ENCODE measurements at regions not wholly inside any gene's neighbourhood (a gene's known extent, or its start where the extent isn't known, plus 50 kb on each side); places are given as distances from the start of the nearest gene placed in this dataset.

GRCh38 chr2:2859732-2860131 is 517.9 kb downstream of the EIPR1 start:
- DNase-seq (ENCODE audit: low read depth in 1 of 2, low spot score in 2 of 2): no peak
- Histone ChIP-seq H3K79me1 (ENCODE audit: low read depth, low read length) (no peaks in the 10 kb centered on the region), H3K9me3 (ENCODE audit: insufficient read depth in 2 of 2, low read depth in 1 of 2, low read length in 1 of 2) (peaks cover 7 to 8% of the 10 kb centered on the region in 2 experiments; a peak in 3 of 4 replicates), H2BK20ac (ENCODE audit: low read length) (no peak overlapping the region), H4K20me1 (replicated peaks in 1 of 2; ENCODE audit: control insufficient read depth in 1 of 2, insufficient read depth in 2 of 2, low read length in 2 of 2) (no peaks in the 10 kb centered on the region), H3K36me3 (ENCODE audit: control insufficient read depth in 2 of 4, insufficient read depth in 4 of 4, low read length in 3 of 4) (no peaks in the 10 kb centered on the region), H2BK120ac (replicated peaks; ENCODE audit: low read depth, low read length) (no peak overlapping the region), H3K4me3 (ENCODE audit: extremely low read depth in 1 of 4, insufficient read depth in 2 of 4, low read depth in 3 of 4, low read length in 4 of 4) (no peak overlapping the region), H3K27me3 (replicated peaks in 1 of 4; ENCODE audit: control insufficient read depth in 3 of 4, extremely low read depth in 1 of 4, insufficient read depth in 3 of 4, low read length in 3 of 4) (no peaks in the 10 kb centered on the region), H4K91ac (replicated peaks; ENCODE audit: insufficient read length, low read length) (no peak overlapping the region), H3K27ac (ENCODE audit: low read depth, low read length) (no peak overlapping the region), H2BK5ac (ENCODE audit: low read depth, low read length) (no peak overlapping the region), H3K79me2 (ENCODE audit: control insufficient read depth in 1 of 2, insufficient read depth in 2 of 2, low read length in 2 of 2) (no peaks in the 10 kb centered on the region), H3K23ac (ENCODE audit: insufficient read length) (no peak overlapping the region), H3K4ac (replicated peaks; ENCODE audit: insufficient read length, low read depth, low read length) (no peak overlapping the region), H3K4me2 (ENCODE audit: insufficient read depth in 1 of 2, low read depth in 2 of 2, low read length in 2 of 2) (no peak overlapping the region), H3K14ac (ENCODE audit: insufficient read length) (no peak overlapping the region), H3K9ac (replicated peaks in 1 of 4; ENCODE audit: extremely low read depth in 1 of 4, low read depth in 3 of 4, low read length in 3 of 4) (no peak overlapping the region), H4K8ac (ENCODE audit: extremely low read depth, insufficient read depth, low read length) (no peak overlapping the region), H3K56ac (replicated peaks; ENCODE audit: insufficient read length, low read depth, low read length) (no peak overlapping the region), H3K18ac (ENCODE audit: extremely low read depth, low read length) (no peak overlapping the region), H3K23me2 (ENCODE audit: low read depth, low read length) (no peaks in the 10 kb centered on the region), H2BK12ac (ENCODE audit: low read depth, low read length) (no peak overlapping the region), H2BK15ac (ENCODE audit: low read length) (no peak overlapping the region), H4K5ac (ENCODE audit: insufficient read length, low read depth, low read length) (no peak overlapping the region), H3K4me1 (replicated peaks in 1 of 4; ENCODE audit: control insufficient read depth in 3 of 4, insufficient read depth in 4 of 4, low read length in 3 of 4) (no peaks in the 10 kb centered on the region), H2AK5ac (ENCODE audit: low read depth, low read length) (no peak overlapping the region), H2AFZ (ENCODE audit: low read length) (no peak overlapping the region)
- POLR2A ChIA-PET (ENCODE audit: partially characterized antibody): no interaction called here
- CTCF ChIA-PET (ENCODE audit: partially characterized antibody): no interaction called here
- WGBS, 2 experiments (ENCODE audit: extremely low coverage in 1 of 2, insufficient coverage in 1 of 2, insufficient read length in 1 of 2, insufficient replicate concordance in 2 of 2, low coverage in 1 of 2, low lambda C conversion rate in 2 of 2, missing lambda C conversion rate in 1 of 2): 91% methylated on average over 9 of the region's 9 CpGs; no CpG with 5 or more reads in 1 of the 2 experiments
- TF ChIP-seq SIX5 (IDR thresholded peaks at IDR 0.05; ENCODE audit: low read depth, low read length) (no peak), POU5F1 (IDR thresholded peaks at IDR 0.05; ENCODE audit: low read depth, low read length) (no peak)
- FAIRE-seq: no peak

Measured in H1 (cell line).